ENCODE measurements at regions not wholly inside any gene's neighbourhood (a gene's known extent, or its start where the extent isn't known, plus 50 kb on each side); places are given as distances from the start of the nearest gene placed in this dataset.

GRCh38 chr2:107338059-107338458, 452.1 kb upstream of the ST6GAL2 start:
- TF ChIP-seq CTCF (IDR thresholded peaks at IDR 0.05) = no peak
- no peak for TF ChIP-seq EZH2 (IDR thresholded peaks at IDR 0.05; ENCODE audit: borderline replicate concordance, insufficient read depth, low read depth, low read length, poor library complexity, severe bottlenecking)

All from B cell (primary cell).